A549 (cell line): ENCODE measurements at regions not wholly inside any gene's neighbourhood (a gene's known extent, or its start where the extent isn't known, plus 50 kb on each side); places are given as distances from the start of the nearest gene placed in this dataset.
"Not testable (repeated sequence)": the region's sequence is repeated elsewhere in the genome, so short reads cannot be mapped to it uniquely, and the experiment has no call there.

Source experiments
- ATAC-seq, 2 experiments: fragments of 200-7000 bp in 1 of 2; fragments of >200 bp in 1 of 2; cut with Nextera tagmentation in 1 of 2; cut with Tn5 transposase in 1 of 2; 3 replicates each; pipeline versions ENCODE4 v1.8.0 to v1.9.1; 2018 to 2020; ENCODE audit warnings: mild to moderate bottlenecking in 1 of 2, moderate library complexity in 1 of 2
- CTCF ChIA-PET: fragments of 300-600 bp; sonication (Branson Sonifier 250); formaldehyde crosslinking; extraction: SDS; loops from one replicate; lab custom pipeline; 2021; ENCODE audit warnings: antibody characterized with exemption, inconsistent platforms; lab: Yijun Ruan, JAX
- POLR2A ChIA-PET: fragments of 350-600 bp; formaldehyde crosslinking; extraction: SDS; loops from one replicate; lab custom pipeline; 2021; ENCODE audit warnings: antibody characterized with exemption, inconsistent platforms; lab: Yijun Ruan, JAX
- DNase-seq, 2 experiments: peaks; one replicate each; pipeline versions ENCODE4 v3.0.0 to v3.0.0-alpha.2; 2011 to 2016; ENCODE audit warnings: low read depth in 1 of 2, low spot score in 1 of 2
- FAIRE-seq: peaks from 2 replicates; lab custom pipeline; 2011; peaks lifted over from hg19 to GRCh38; lab: Jason Lieb, UNC
- H3K27ac ChIP-seq, 2 experiments: fragments of >200 bp; sonication (Bioruptor Twin); formaldehyde crosslinking; 3 replicates each; pipeline ENCODE4 v1.5.1; 2016 to 2017
- H3K4me1 ChIP-seq: fragments of >200 bp; sonication (Bioruptor Twin); formaldehyde crosslinking; 3 replicates; pipeline ENCODE4 v1.6.1; 2016
- H3K4me2 ChIP-seq: fragments of >200 bp; sonication (Bioruptor Twin); formaldehyde crosslinking; 3 replicates; pipeline ENCODE4 v1.6.1; 2016
- H3K4me3 ChIP-seq: fragments of >200 bp; sonication (Bioruptor Twin); formaldehyde crosslinking; 3 replicates; pipeline ENCODE4 v1.5.1; 2016
- H3K9me3 ChIP-seq: fragments of >200 bp; sonication (Bioruptor Twin); formaldehyde crosslinking; 3 replicates; pipeline ENCODE4 v1.6.1; 2016

GRCh38 chrY:22612772-22613171 lies 209.6 kb downstream of the RBMY1J start:
- FAIRE-seq = not testable (repeated sequence)

More at GRCh38 chrY:22612772-22613171, 209.6 kb downstream of the RBMY1J start:
- H3K4me3 ChIP-seq, H3K9me3 ChIP-seq, POLR2A ChIA-PET, H3K4me2 ChIP-seq, H3K27ac ChIP-seq, H3K4me1 ChIP-seq, ATAC-seq, DNase-seq, CTCF ChIA-PET: not testable (repeated sequence)
